ENCODE measurements at regions not wholly inside any gene's neighbourhood (a gene's known extent, or its start where the extent isn't known, plus 50 kb on each side); places are given as distances from the start of the nearest gene placed in this dataset.

- H3K4me3 Mint-ChIP-seq = no peak overlapping the region
- no peaks in the 10 kb centered on the region for H3K9me3 Mint-ChIP-seq (ENCODE audit: low read depth)
- no peak overlapping the region for H3K27ac Mint-ChIP-seq
- H3K27me3 Mint-ChIP-seq = no peaks in the 10 kb centered on the region
- H3K4me1 Mint-ChIP-seq (ENCODE audit: low read depth) = peaks cover 52% of the 10 kb centered on the region
- H3K36me3 Mint-ChIP-seq = peaks cover 20% of the 10 kb centered on the region
Observed at GRCh38 chr14:71592361-71592760, 339.9 kb upstream of the RGS6 start.

GRCh38 chr14:71593966-71594365, 338.3 kb upstream of the RGS6 start:
- Mint-ChIP-seq H3K27ac (peak overlapping the region; percentile 76), H3K9me3 (ENCODE audit: low read depth) (no peaks in the 10 kb centered on the region), H3K4me1 (ENCODE audit: low read depth) (peaks cover 65% of the 10 kb centered on the region), H3K4me3 (no peak overlapping the region), H3K27me3 (no peaks in the 10 kb centered on the region), H3K36me3 (peaks cover 21% of the 10 kb centered on the region)

- Mint-ChIP-seq H3K36me3 (peaks cover 20% of the 10 kb centered on the region), H3K4me3 (peak overlapping the region; percentile 35), H3K9me3 (ENCODE audit: low read depth) (peaks cover 3% of the 10 kb centered on the region), H3K27ac (peak overlapping the region; percentile 35), H3K27me3 (no peaks in the 10 kb centered on the region), H3K4me1 (ENCODE audit: low read depth) (peaks cover 64% of the 10 kb centered on the region)
Observed at GRCh38 chr14:71594821-71595220, 337.4 kb upstream of the RGS6 start.

GRCh38 chr14:71595441-71595840, 336.8 kb upstream of the RGS6 start:
- H3K27me3 Mint-ChIP-seq = no peaks in the 10 kb centered on the region
- H3K27ac Mint-ChIP-seq = peak overlapping the region; percentile 35
- peaks cover 67% of the 10 kb centered on the region for H3K4me1 Mint-ChIP-seq (ENCODE audit: low read depth)
- peak overlapping the region; percentile 23 for H3K4me3 Mint-ChIP-seq
- H3K36me3 Mint-ChIP-seq = peaks cover 24% of the 10 kb centered on the region
- H3K9me3 Mint-ChIP-seq (ENCODE audit: low read depth) = peaks cover 6% of the 10 kb centered on the region

GRCh38 chr14:71597287-71597920, 334.8 kb upstream of the RGS6 start:
- peaks cover 6% of the 10 kb centered on the region for H3K9me3 Mint-ChIP-seq (ENCODE audit: low read depth)
- H3K27me3 Mint-ChIP-seq = no peaks in the 10 kb centered on the region
- no peak overlapping the region for H3K4me3 Mint-ChIP-seq
- peak overlapping the region; percentile 46 for H3K27ac Mint-ChIP-seq
- peaks cover 57% of the 10 kb centered on the region for H3K4me1 Mint-ChIP-seq (ENCODE audit: low read depth)
- H3K36me3 Mint-ChIP-seq = peaks cover 33% of the 10 kb centered on the region

- H3K36me3 Mint-ChIP-seq = peaks cover 36% of the 10 kb centered on the region
- peaks cover 57% of the 10 kb centered on the region for H3K4me1 Mint-ChIP-seq (ENCODE audit: low read depth)
- H3K27ac Mint-ChIP-seq = peak overlapping the region; percentile 18
- no peaks in the 10 kb centered on the region for H3K27me3 Mint-ChIP-seq
- H3K4me3 Mint-ChIP-seq = peak overlapping the region; percentile 12
- peaks cover 6% of the 10 kb centered on the region for H3K9me3 Mint-ChIP-seq (ENCODE audit: low read depth)
Observed at GRCh38 chr14:71597955-71598660, 334.1 kb upstream of the RGS6 start.

- H3K36me3 Mint-ChIP-seq = peaks cover 38% of the 10 kb centered on the region
- H3K4me3 Mint-ChIP-seq = no peak overlapping the region
- H3K27me3 Mint-ChIP-seq = no peaks in the 10 kb centered on the region
- no peak overlapping the region for H3K27ac Mint-ChIP-seq
- H3K4me1 Mint-ChIP-seq (ENCODE audit: low read depth) = peaks cover 45% of the 10 kb centered on the region
- peaks cover 10% of the 10 kb centered on the region for H3K9me3 Mint-ChIP-seq (ENCODE audit: low read depth)
Observed at GRCh38 chr14:71600309-71600708, 331.9 kb upstream of the RGS6 start.

- Mint-ChIP-seq H3K27ac (no peak overlapping the region), H3K27me3 (no peaks in the 10 kb centered on the region), H3K4me3 (no peak overlapping the region), H3K9me3 (ENCODE audit: low read depth) (peaks cover 11% of the 10 kb centered on the region), H3K36me3 (peaks cover 34% of the 10 kb centered on the region), H3K4me1 (ENCODE audit: low read depth) (peaks cover 54% of the 10 kb centered on the region)
Observed at GRCh38 chr14:71602524-71602923, 329.7 kb upstream of the RGS6 start.

GRCh38 chr14:71604231-71604630, 328.0 kb upstream of the RGS6 start:
- Mint-ChIP-seq H3K27ac (no peak overlapping the region), H3K9me3 (ENCODE audit: low read depth) (peaks cover 11% of the 10 kb centered on the region), H3K4me1 (ENCODE audit: low read depth) (peaks cover 45% of the 10 kb centered on the region), H3K27me3 (no peaks in the 10 kb centered on the region), H3K36me3 (peaks cover 26% of the 10 kb centered on the region), H3K4me3 (no peak overlapping the region)

- Mint-ChIP-seq H3K4me1 (ENCODE audit: low read depth) (peaks cover 39% of the 10 kb centered on the region), H3K27ac (peak overlapping the region; percentile 41), H3K4me3 (no peak overlapping the region), H3K36me3 (peaks cover 15% of the 10 kb centered on the region), H3K9me3 (ENCODE audit: low read depth) (peaks cover 5% of the 10 kb centered on the region), H3K27me3 (no peaks in the 10 kb centered on the region)
Observed at GRCh38 chr14:71606064-71606463, 326.2 kb upstream of the RGS6 start.

- Mint-ChIP-seq H3K27me3 (no peaks in the 10 kb centered on the region), H3K36me3 (peaks cover 14% of the 10 kb centered on the region), H3K4me3 (peak overlapping the region; percentile 10), H3K27ac (no peak overlapping the region), H3K4me1 (ENCODE audit: low read depth) (peaks cover 39% of the 10 kb centered on the region), H3K9me3 (ENCODE audit: low read depth) (peaks cover 5% of the 10 kb centered on the region)
Observed at GRCh38 chr14:71606575-71606974, 325.7 kb upstream of the RGS6 start.

GRCh38 chr14:71607056-71607455, 325.2 kb upstream of the RGS6 start:
- H3K27me3 Mint-ChIP-seq = no peaks in the 10 kb centered on the region
- peak overlapping the region; percentile 38 for H3K27ac Mint-ChIP-seq
- H3K9me3 Mint-ChIP-seq (ENCODE audit: low read depth) = peaks cover 5% of the 10 kb centered on the region
- peaks cover 39% of the 10 kb centered on the region for H3K4me1 Mint-ChIP-seq (ENCODE audit: low read depth)
- H3K4me3 Mint-ChIP-seq = peak overlapping the region; percentile 10
- peaks cover 10% of the 10 kb centered on the region for H3K36me3 Mint-ChIP-seq

- Mint-ChIP-seq H3K27ac (no peak overlapping the region), H3K36me3 (peaks cover 5% of the 10 kb centered on the region), H3K27me3 (no peaks in the 10 kb centered on the region), H3K4me1 (ENCODE audit: low read depth) (peaks cover 37% of the 10 kb centered on the region), H3K9me3 (ENCODE audit: low read depth) (peaks cover 3% of the 10 kb centered on the region), H3K4me3 (no peak overlapping the region)
Observed at GRCh38 chr14:71610149-71610548, 322.1 kb upstream of the RGS6 start.

GRCh38 chr14:71610797-71611196, 321.4 kb upstream of the RGS6 start:
- peaks cover 5% of the 10 kb centered on the region for H3K36me3 Mint-ChIP-seq
- H3K4me1 Mint-ChIP-seq (ENCODE audit: low read depth) = peaks cover 33% of the 10 kb centered on the region
- H3K27me3 Mint-ChIP-seq = no peaks in the 10 kb centered on the region
- no peak overlapping the region for H3K27ac Mint-ChIP-seq
- no peak overlapping the region for H3K4me3 Mint-ChIP-seq
- H3K9me3 Mint-ChIP-seq (ENCODE audit: low read depth) = no peaks in the 10 kb centered on the region

- Mint-ChIP-seq H3K4me1 (ENCODE audit: low read depth) (peaks cover 20% of the 10 kb centered on the region), H3K4me3 (no peak overlapping the region), H3K27ac (no peak overlapping the region), H3K36me3 (peaks cover 12% of the 10 kb centered on the region), H3K27me3 (no peaks in the 10 kb centered on the region), H3K9me3 (ENCODE audit: low read depth) (no peaks in the 10 kb centered on the region)
Observed at GRCh38 chr14:71613168-71613567, 319.1 kb upstream of the RGS6 start.

GRCh38 chr14:71616013-71616412, 316.2 kb upstream of the RGS6 start:
- Mint-ChIP-seq H3K4me1 (ENCODE audit: low read depth) (peaks cover 20% of the 10 kb centered on the region), H3K27ac (no peak overlapping the region), H3K36me3 (peaks cover 32% of the 10 kb centered on the region), H3K27me3 (no peaks in the 10 kb centered on the region), H3K9me3 (ENCODE audit: low read depth) (no peaks in the 10 kb centered on the region), H3K4me3 (no peak overlapping the region)
